GM13977 (cell line): ENCODE measurements at regions not wholly inside any gene's neighbourhood (a gene's known extent, or its start where the extent isn't known, plus 50 kb on each side); places are given as distances from the start of the nearest gene placed in this dataset.

Experiments used
- DNase-seq: peaks from one replicate; pipeline ENCODE4 v3.0.0; 2012; ENCODE audit warnings: low spot score
- CTCF ChIP-seq: IDR thresholded peaks from 2 replicates; pipeline ENCODE4 v1.5.1; 2012; ENCODE audit warnings: mild to moderate bottlenecking, control low read depth; ENCODE audit not compliant: insufficient read depth; ENCODE audit errors: extremely low read depth, missing control alignments
- in situ Hi-C: fragments of 300-500 bp; cut with MboI; formaldehyde crosslinking; loops from one replicate; pipeline ENCODE4 v1.12.0; 2022; ENCODE audit warnings: low sequenced_read_pairs, low pct_unique_long_range_greater_than_20kb, mixed read lengths, inconsistent platforms; ENCODE audit not compliant: unreplicated experiment

- DNase-seq = no peak
- TF ChIP-seq CTCF = no peak
- in situ Hi-C loops = no loop called here
Measured at GRCh38 chr10:113987805-113988204, 55.9 kb upstream of the ADRB1 start.

DNA sequence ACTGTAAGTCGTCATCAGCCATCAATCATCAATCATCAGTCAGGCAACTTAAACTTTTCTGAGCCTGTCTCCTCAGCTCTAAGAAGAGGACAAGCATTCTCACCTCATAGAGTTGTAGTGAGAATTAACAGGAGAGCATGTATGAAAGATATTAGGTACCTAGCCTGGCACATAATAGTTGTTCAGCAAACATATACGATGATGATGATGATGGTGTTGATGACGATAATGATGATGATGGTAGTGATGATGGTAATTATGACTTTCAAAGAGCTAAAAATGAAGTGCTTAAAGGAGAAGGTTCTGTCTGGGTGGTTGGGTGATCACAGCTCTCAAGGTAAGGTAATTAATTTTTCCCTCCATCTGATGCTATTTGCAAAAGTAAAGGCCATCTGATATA, 55.1 kb upstream of the ADRB1 start:
- DNase-seq = no peak
- in situ Hi-C loops = no loop called here
- no peak for TF ChIP-seq CTCF

DNA sequence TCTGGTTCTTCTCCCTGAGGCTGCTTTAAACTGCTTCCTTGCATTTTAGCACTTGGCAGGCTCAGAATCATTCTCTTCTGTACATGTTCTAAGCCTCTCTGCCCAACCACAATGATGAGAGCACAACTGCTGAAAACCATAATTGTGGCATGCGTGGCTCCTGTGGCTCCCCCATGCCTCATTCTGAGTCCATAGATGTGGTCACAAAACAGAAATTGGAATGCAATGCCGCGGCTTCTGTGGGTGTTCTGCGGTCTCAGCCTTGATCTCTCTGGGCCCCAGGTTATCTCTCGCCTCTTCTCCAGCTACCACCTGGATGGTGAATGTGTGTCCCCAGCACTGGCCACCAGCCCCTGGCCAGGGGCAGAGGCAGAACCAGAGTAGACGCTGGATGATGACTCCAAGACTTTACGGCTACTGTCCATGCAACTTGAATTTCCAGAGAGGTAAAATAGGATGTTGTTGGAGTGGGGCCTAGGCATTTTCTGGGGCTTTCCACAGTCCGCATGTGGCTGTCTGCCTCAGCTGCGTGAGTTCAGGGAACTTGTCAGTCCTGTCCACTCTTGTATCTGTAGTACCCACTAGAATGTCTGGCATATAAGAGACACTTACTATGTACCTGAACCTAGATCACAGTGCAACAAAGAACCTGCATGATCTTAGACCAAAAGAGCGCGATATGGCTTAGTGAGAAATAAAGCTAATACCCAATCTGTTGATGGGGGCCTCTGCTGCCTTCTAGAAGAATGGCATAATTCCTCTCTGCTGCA, 52.4 kb upstream of the ADRB1 start:
- no peak for TF ChIP-seq CTCF
- no peak for DNase-seq
- in situ Hi-C loops = no loop called here

- DNase-seq = no peak
- TF ChIP-seq CTCF = no peak
- in situ Hi-C loops = no loop called here
Measured at GRCh38 chr10:113992471-113993011, 51.1 kb upstream of the ADRB1 start.

DNA sequence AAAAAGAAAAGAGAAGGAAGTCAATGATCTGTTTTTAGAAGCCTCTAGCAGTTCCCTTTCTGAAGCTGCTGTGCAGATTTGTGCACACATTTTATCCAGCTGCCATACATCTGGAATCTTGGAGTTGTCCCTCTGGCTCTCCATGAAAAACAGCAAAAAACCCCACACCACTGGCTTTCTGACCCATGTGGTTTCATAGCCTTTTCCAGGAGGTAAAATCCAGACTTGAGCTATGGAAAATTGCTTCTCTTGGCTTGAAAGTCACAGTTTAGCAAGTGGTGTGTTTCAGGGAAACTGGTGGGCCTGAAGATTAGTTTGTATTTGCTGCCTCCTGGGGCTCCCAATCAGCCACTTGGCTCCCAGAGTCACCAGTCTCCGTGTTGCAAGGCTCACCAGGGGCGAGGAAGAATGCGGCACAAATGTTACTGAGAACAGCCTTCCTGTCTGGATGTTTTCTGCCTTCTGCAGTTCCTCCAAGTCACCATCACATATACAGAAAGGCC, 50.1 kb upstream of the ADRB1 start:
- no peak for DNase-seq
- in situ Hi-C loops = no loop called here
- no peak for TF ChIP-seq CTCF
